ENCODE measurements at regions not wholly inside any gene's neighbourhood (a gene's known extent, or its start where the extent isn't known, plus 50 kb on each side); places are given as distances from the start of the nearest gene placed in this dataset.
"Not testable (repeated sequence)": the region's sequence is repeated elsewhere in the genome, so short reads cannot be mapped to it uniquely, and the experiment has no call there.

DNA sequence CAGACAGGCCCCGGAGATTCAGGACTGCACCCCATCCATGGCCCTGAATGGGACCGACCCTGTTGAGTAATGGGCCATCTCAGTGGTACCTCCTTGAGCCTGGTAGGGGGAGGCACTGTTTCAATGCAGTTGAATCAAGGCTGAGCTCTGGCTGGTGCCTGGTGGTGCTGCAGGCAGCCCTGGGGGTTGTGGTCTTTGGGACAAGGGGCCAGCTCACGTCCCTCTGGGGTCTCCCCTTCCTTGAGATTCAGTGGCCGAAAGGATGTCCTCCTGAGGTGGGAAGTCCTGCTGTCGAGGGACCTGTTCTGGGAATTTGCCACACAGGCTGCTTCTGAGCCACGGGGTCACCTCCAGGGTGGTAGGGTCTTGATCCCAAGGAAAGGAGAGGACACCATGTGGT, 190.7 kb downstream of the UBE3A start:
- not testable (repeated sequence) for DNase-seq (ENCODE audit: low read depth)

DNA sequence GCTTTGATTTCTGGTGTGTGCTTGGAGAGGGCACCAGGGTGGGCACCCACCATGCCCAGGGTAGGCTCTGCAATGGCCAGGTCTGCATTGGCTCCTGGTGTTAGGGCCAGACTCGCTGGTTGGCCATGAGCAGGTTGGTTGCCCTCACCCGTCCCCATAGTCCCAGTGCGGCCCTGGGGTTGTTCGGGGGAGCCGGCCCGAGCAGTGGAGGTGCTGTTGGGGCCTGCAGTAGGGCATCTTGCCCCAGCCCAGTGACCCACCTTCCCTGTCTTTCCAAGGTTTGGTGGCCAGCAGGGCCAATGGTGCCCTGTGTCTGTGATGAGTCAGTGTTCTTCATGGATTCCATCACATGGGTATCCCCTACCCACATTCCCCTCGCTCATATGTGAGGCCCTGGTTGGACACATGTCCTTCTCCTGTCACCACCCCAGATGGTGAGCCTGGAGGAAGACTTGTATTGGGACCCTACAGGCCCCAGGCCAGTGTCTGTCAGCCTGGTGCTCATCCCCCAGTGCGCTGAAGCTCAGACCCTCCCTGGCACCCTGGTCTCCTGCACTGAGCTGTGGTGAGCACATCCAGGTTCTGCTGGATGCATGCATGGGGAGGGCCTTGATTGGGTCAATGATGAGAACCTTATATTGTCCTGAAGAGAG, 190.1 kb downstream of the UBE3A start:
- no peak for DNase-seq (ENCODE audit: low read depth)

DNA sequence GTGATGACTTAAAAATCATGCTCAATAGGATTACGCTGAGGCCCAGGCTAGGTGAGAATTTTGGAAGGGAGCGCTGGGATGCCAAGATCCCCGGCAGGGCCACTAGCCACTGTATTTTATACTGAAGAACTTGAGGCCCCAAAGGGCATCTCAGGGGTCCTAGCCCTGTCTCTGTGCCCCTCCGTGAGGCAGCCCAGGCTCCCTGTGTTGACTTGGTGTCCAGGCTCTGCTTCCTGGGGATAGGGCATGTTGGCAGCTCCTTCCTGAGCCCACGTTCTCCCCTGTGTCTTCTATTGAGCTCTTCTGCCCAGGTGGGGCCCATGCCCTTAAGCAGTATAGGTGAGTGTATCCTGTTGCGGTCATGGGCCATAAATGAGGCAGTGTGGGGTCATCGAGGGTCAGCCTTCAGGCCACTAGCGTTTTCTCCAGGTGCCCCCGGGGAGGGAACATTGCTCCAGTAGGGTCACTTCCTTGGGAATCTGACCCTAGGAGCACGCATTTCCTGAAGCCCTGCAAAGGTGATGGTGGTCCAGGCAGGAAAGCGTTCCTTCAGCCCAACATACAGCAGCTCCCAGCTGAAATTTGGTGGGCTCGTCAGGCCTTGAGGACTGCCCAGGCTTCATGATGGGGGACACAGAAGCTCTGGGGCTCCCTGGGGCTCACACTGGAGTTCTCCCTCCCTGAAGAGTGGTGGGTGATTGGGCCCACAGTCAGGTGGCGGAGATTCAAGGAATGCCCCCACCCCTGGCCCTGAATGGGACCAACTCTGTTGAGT, 189.4 kb downstream of the UBE3A start:
- DNase-seq (ENCODE audit: low read depth), result no peak

DNA sequence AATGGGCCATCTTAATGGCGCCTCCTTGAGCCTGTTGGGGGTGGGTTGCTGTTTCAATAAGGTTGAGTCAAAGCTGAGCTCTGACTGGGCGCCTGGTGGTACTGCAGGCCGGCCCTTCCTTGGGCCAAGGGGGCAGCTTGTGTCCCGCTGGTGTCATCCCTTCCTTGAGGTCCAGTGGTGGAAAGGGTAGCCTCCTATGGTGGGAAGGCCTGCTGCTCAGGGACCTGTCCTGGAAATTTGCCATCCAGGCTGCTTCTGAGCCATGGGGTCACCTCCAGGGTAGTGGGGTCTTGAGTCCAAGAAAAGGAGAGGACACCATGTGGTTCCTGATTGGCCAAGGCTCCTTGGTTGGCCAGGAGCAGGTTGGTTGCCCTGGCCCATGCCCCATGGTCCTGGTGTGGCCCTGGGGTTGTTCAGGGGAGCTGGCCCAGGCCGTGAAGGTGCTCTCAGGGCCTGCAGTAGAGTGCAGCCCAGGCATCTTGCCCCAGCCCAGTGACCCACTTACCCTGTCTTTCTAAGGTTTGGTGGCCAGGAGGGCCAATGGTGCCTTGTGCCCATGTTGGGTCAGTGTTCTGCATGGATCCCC, 188.7 kb downstream of the UBE3A start:
- DNase-seq (ENCODE audit: low read depth), result no peak

DNA sequence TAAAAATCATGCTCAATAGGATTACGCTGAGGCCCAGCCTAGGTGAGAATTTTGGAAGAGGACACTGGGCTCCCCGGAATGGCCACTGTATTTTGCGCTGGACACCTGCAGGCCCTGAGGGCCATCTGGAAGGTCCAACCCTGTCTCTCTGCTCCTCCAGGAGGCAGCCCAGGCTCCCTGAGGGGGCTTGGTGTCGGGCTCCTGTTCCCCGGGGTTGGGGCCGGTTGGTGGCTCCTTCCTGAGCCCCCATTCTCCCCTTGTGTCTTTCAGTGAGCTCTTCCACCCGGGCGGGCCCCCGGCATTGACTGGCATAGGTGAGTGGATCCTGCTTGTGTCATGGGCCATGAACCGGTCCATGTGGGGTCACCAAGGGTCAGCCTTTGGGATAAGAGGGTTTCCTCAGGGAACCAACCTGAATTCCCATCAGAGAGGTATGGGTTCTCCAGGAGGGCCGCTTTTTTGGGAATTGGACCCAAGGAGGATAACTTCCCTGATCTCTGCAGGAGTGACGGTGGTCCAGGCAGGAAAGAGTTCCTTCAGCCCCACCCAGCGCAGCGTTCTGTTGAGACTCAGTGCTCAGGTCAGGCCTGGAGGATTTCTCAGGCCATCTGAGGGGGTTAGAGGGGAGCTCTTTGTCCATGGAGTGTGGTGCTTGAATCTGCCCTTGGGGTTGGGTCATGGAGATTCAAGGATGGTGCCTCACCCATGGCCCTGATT, 187.8 kb downstream of the UBE3A start:
- DNase-seq (ENCODE audit: low read depth), result no peak

DNA sequence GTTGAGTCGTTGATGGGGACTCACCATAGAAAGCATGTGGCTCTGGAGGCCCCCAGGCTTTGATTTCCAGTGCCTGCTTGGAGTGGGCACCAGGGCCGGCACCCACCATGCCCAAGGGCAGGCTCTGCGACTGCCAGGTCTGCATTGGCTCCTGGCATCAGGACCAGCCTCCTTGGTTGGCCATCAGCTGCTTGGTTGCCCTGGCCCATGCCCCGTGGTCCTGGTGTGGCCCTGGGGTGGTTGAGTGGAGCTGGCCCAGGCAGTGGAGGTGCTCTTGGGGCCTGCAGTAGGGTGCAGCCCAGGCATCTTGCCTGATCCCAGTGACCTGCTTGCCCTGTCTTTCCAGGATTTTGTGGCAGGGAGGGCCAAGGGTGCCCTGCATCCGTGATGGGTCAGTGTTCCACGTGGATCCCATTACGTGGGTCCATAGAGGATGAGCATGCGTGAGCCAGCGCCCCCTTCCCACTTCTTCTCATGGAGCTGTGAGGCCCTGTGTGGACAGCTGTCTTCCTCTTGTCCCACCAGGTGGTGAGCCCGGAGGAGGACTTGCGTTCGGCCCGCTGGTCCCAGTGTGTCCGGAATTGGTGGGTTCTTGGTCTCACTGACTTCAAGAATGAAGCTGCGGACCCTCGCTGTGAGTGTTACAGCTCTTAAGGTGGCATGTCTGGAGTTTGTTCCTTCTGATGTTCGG, 187.0 kb downstream of the UBE3A start:
- DNase-seq (ENCODE audit: low read depth), result no peak

DNA sequence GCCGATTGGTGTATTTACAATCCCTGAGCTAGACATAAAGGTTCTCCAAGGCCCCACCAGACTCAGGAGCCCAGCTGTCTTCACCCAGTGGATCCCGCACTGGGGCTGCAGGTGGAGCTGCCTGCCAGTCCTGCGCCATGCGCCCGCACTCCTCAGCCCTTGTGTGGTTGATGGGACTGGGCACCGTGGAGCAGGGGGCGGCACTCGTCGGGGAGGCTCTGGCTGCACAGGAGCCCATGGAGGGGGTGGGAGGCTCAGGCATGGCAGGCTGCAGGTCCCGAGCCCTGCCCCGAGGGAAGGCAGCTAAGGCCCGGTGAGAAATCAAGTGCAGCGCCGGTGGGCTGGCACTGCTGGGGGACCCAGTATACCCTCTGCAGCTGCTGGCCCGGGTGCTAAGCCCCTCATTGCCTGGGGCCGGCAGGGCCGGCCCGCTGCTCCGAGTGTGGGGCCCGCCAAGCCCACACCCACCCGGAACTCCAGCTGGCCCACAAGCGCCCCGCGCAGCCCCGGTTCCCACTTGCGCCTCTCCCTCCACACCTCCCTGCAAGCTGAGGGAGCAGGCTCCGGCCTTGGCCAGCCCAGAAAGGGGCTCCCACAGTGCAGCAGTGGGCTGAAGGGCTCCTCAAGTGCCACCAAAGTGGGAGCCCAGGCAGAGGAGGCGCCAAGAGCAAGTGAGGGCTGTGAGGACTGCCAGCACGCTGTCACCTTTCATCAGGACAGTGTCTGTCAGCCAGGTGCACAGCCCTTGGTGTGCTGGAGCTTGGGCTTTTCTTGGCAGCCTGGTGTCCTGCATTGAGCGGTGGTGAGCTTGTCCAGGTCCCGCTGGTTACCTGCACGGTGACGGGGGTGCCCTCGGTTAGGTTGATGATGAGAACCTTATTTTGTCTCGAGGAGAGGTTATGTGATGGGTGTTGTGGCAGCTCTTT, 185.5 kb downstream of the UBE3A start:
- DNase-seq (ENCODE audit: low read depth), result not testable (repeated sequence)

DNA sequence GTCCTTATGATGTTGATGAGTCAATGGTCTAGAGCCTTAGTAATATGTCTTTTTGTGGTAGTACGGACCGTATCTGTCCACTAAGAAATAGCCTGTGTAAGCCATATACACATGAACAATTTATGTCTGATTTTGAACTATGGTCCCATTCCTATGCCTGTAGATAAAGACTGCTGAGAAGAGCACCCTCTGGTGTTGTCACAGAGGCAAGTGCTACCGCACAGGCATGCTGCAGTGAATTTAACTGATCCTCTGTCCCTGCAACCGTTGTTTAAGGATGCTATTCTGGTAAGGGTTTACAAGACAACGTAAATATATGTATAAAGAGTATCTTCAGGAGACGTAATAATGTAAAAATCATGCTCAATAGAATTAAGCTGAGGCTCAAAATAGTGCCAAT, 170.7 kb downstream of the UBE3A start:
- no peak for DNase-seq (ENCODE audit: low read depth)
